ENCODE measurements at regions not wholly inside any gene's neighbourhood (a gene's known extent, or its start where the extent isn't known, plus 50 kb on each side); places are given as distances from the start of the nearest gene placed in this dataset.
"Not testable (repeated sequence)": the region's sequence is repeated elsewhere in the genome, so short reads cannot be mapped to it uniquely, and the experiment has no call there.

DNA sequence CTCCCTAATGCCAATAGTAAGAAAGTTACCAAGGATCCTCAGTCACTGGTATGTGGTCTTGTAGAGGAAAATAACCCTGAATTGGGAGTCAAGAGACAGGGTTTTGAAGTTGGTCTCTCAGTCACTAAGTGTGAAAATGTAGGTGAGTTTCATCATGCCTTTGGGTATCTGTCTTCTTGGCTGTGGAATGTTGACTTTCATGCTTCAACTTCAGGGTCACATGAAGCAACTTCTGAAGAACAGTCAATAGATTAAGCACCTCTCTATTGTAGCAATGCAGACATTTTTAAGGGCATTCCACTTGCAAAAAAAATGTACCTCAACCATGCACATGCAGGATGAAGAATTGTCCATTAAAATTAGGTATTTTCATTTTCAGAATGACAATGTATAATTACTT is 194.6 kb downstream of the CSNK1G3 start:
- H3K27me3 Mint-ChIP-seq = no peaks in the 10 kb centered on the region
- no peaks in the 10 kb centered on the region for H3K36me3 Mint-ChIP-seq (ENCODE audit: insufficient read depth)
- no peak for DNase-seq (ENCODE audit: low spot score, unreplicated experiment)
- H3K27ac Mint-ChIP-seq = no peak overlapping the region
- TF ChIP-seq, protein P1, sequence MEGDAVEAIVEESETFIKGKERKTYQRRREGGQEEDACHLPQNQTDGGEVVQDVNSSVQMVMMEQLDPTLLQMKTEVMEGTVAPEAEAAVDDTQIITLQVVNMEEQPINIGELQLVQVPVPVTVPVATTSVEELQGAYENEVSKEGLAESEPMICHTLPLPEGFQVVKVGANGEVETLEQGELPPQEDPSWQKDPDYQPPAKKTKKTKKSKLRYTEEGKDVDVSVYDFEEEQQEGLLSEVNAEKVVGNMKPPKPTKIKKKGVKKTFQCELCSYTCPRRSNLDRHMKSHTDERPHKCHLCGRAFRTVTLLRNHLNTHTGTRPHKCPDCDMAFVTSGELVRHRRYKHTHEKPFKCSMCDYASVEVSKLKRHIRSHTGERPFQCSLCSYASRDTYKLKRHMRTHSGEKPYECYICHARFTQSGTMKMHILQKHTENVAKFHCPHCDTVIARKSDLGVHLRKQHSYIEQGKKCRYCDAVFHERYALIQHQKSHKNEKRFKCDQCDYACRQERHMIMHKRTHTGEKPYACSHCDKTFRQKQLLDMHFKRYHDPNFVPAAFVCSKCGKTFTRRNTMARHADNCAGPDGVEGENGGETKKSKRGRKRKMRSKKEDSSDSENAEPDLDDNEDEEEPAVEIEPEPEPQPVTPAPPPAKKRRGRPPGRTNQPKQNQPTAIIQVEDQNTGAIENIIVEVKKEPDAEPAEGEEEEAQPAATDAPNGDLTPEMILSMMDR (IDR thresholded peaks at IDR 0.05; ENCODE audit: unreplicated experiment) = no peak
- H3K4me3 Mint-ChIP-seq (ENCODE audit: low read depth) = no peak overlapping the region
- peaks cover 2% of the 10 kb centered on the region for H3K4me1 Mint-ChIP-seq (ENCODE audit: low read depth)
- H3K9me3 Mint-ChIP-seq (ENCODE audit: low read depth) = peaks cover 10% of the 10 kb centered on the region

GRCh38 chr5:123705741-123706140 is 193.8 kb downstream of the CSNK1G3 start:
- H3K27ac Mint-ChIP-seq = no peak overlapping the region
- no peak overlapping the region for H3K4me3 Mint-ChIP-seq (ENCODE audit: low read depth)
- DNase-seq (ENCODE audit: low spot score, unreplicated experiment) = no peak
- H3K4me1 Mint-ChIP-seq (ENCODE audit: low read depth) = peaks cover 2% of the 10 kb centered on the region
- TF ChIP-seq, protein P1 (IDR thresholded peaks at IDR 0.05; ENCODE audit: unreplicated experiment) = no peak
- H3K9me3 Mint-ChIP-seq (ENCODE audit: low read depth) = peaks cover 7% of the 10 kb centered on the region
- no peaks in the 10 kb centered on the region for H3K27me3 Mint-ChIP-seq
- no peaks in the 10 kb centered on the region for H3K36me3 Mint-ChIP-seq (ENCODE audit: insufficient read depth)

GRCh38 chr5:123701511-123702200 is 189.7 kb downstream of the CSNK1G3 start:
- Mint-ChIP-seq H3K36me3 (ENCODE audit: insufficient read depth) (no peaks in the 10 kb centered on the region), H3K9me3 (ENCODE audit: low read depth) (no peaks in the 10 kb centered on the region), H3K4me3 (ENCODE audit: low read depth) (no peak overlapping the region), H3K27me3 (no peaks in the 10 kb centered on the region), H3K27ac (no peak overlapping the region), H3K4me1 (ENCODE audit: low read depth) (no peaks in the 10 kb centered on the region)
- TF ChIP-seq, protein P1 (IDR thresholded peaks at IDR 0.05; ENCODE audit: unreplicated experiment) = no peak
- DNase-seq (ENCODE audit: low spot score, unreplicated experiment) = no peak

- Mint-ChIP-seq H3K27ac (no peak overlapping the region), H3K27me3 (no peaks in the 10 kb centered on the region), H3K4me1 (ENCODE audit: low read depth) (no peaks in the 10 kb centered on the region), H3K36me3 (ENCODE audit: insufficient read depth) (no peaks in the 10 kb centered on the region), H3K9me3 (ENCODE audit: low read depth) (no peaks in the 10 kb centered on the region), H3K4me3 (ENCODE audit: low read depth) (no peak overlapping the region)
- TF ChIP-seq, protein P1 (IDR thresholded peaks at IDR 0.05; ENCODE audit: unreplicated experiment) = no peak
- no peak for DNase-seq (ENCODE audit: low spot score, unreplicated experiment)
These were observed 188.8 kb downstream of the CSNK1G3 start for GRCh38 chr5:123700624-123701287.

- no peak for DNase-seq (ENCODE audit: low spot score, unreplicated experiment)
- Mint-ChIP-seq H3K27ac (no peak overlapping the region), H3K9me3 (ENCODE audit: low read depth) (no peaks in the 10 kb centered on the region), H3K36me3 (ENCODE audit: insufficient read depth) (no peaks in the 10 kb centered on the region), H3K4me3 (ENCODE audit: low read depth) (no peak overlapping the region), H3K4me1 (ENCODE audit: low read depth) (no peaks in the 10 kb centered on the region), H3K27me3 (no peaks in the 10 kb centered on the region)
- TF ChIP-seq, protein P1 (IDR thresholded peaks at IDR 0.05; ENCODE audit: unreplicated experiment) = no peak
These were observed 187.6 kb downstream of the CSNK1G3 start for GRCh38 chr5:123699571-123699970.

DNA sequence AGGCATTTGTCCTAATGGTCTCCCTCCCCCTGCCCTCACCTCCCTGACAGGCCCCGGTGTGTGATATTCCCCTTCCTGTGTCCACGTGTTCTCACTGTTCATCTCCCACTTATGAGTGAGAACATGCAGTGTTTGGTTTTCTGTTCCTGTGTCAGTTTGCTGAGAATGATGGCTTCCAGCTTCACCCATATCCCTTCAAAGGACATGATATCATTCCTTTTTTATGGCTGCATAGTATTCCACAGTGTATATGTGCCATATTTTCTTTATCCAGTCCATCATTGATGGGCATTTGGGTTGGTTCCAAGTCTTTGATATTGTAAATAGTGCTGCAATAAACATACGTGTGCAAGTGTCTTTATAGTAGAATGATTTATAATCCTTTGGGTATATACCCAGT is 187.0 kb downstream of the CSNK1G3 start:
- not testable (repeated sequence) for H3K9me3 Mint-ChIP-seq (ENCODE audit: low read depth)

More for the DNA sequence above, 187.0 kb downstream of the CSNK1G3 start:
- not testable (repeated sequence) for H3K4me1 Mint-ChIP-seq (ENCODE audit: low read depth); H3K27ac Mint-ChIP-seq; H3K27me3 Mint-ChIP-seq; DNase-seq (ENCODE audit: low spot score, unreplicated experiment); H3K4me3 Mint-ChIP-seq (ENCODE audit: low read depth); H3K36me3 Mint-ChIP-seq (ENCODE audit: insufficient read depth)
